Liver (tissue), 8 donors: ENCODE measurements at regions not wholly inside any gene's neighbourhood (a gene's known extent, or its start where the extent isn't known, plus 50 kb on each side); places are given as distances from the start of the nearest gene placed in this dataset.

ENCODE experiments used
- DNase-seq: peaks from one replicate; pipeline ENCODE4 v3.0.0-alpha.2; 2017; ENCODE audit warnings: low spot score
- H3K27ac ChIP-seq, 2 donors: one replicate each; pipeline ENCODE4 v1.7.0; 2013; ENCODE audit warnings: inconsistent platforms in 2 of 2, low read length in 2 of 2, control low read depth in 1 of 2, low read depth in 1 of 2, mild to moderate bottlenecking in 1 of 2
- H3K27me3 ChIP-seq, 4 donors: one replicate each; pipeline versions ENCODE4 v1.6.1 to v1.7.0; 2013; ENCODE audit warnings: low read length in 3 of 4, inconsistent platforms in 1 of 4, mild to moderate bottlenecking in 1 of 4, moderate library complexity in 1 of 4; ENCODE audit not compliant: control insufficient read depth in 4 of 4, insufficient read depth in 4 of 4
- H3K36me3 ChIP-seq, 4 donors: one replicate each; pipeline versions ENCODE4 v1.6.1 to v1.7.0; 2013; ENCODE audit warnings: low read length in 3 of 4, mild to moderate bottlenecking in 3 of 4, low read depth in 1 of 4, moderate library complexity in 1 of 4; ENCODE audit not compliant: control insufficient read depth in 4 of 4, insufficient read depth in 3 of 4
- H3K4me1 ChIP-seq, 4 donors: one replicate each; pipeline versions ENCODE4 v1.6.1 to v1.7.0; 2013; ENCODE audit warnings: low read length in 3 of 4, mild to moderate bottlenecking in 3 of 4, moderate library complexity in 1 of 4; ENCODE audit not compliant: control insufficient read depth in 4 of 4, insufficient read depth in 4 of 4
- H3K4me3 ChIP-seq, 3 donors: one replicate each; pipeline versions ENCODE4 v1.6.1 to v1.7.0; 2013; ENCODE audit warnings: low read length in 3 of 3, control low read depth in 1 of 3, low read depth in 1 of 3, mild to moderate bottlenecking in 1 of 3
- H3K9ac ChIP-seq, 2 donors: one replicate each; pipeline ENCODE4 v1.7.0; 2013; ENCODE audit warnings: low read length in 2 of 2, mild to moderate bottlenecking in 2 of 2, moderate library complexity in 2 of 2, control low read depth in 1 of 2, low read depth in 1 of 2
- H3K9me3 ChIP-seq, 4 donors: one replicate each; pipeline versions ENCODE4 v1.6.1 to v1.7.0; 2013; ENCODE audit warnings: low read length in 3 of 4; ENCODE audit not compliant: control insufficient read depth in 4 of 4
- ATF3 ChIP-seq: IDR thresholded peaks from 2 replicates; pipeline ENCODE4 v1.6.1; 2016; ENCODE audit warnings: antibody characterized with exemption
- CTCF ChIP-seq: fragments of 150-350 bp; IDR thresholded peaks from 2 replicates; pipeline ENCODE4 v1.5.1; 2017; ENCODE audit warnings: improper control_type of control experiment, low read depth, low read length; ENCODE audit not compliant: missing input control
- EGR1 ChIP-seq, 2 donors: IDR thresholded peaks; 2 replicates each; pipeline ENCODE4 v1.6.1; 2016 to 2018; ENCODE audit warnings: antibody characterized with exemption in 2 of 2, low read depth in 2 of 2
- FOXA1 ChIP-seq: IDR thresholded peaks from 2 replicates; pipeline ENCODE4 v1.6.1; 2016; ENCODE audit warnings: antibody characterized with exemption
- FOXA2 ChIP-seq: IDR thresholded peaks from 2 replicates; pipeline ENCODE4 v1.6.1; 2016; ENCODE audit warnings: antibody characterized with exemption
- GABPA ChIP-seq, 2 donors: IDR thresholded peaks in 1 of 2; conservative IDR thresholded peaks in 1 of 2; 2 replicates each; pipeline ENCODE4 v1.6.1; 2016; ENCODE audit warnings: antibody characterized with exemption in 2 of 2, mild to moderate bottlenecking in 1 of 2, moderate library complexity in 1 of 2
- HNF4A ChIP-seq, 2 donors: conservative IDR thresholded peaks; 2 replicates each; pipeline ENCODE4 v1.6.1; 2016; ENCODE audit warnings: antibody characterized with exemption in 2 of 2, mild to moderate bottlenecking in 2 of 2
- HNF4G ChIP-seq: IDR thresholded peaks from 2 replicates; pipeline ENCODE4 v1.6.1; 2016; ENCODE audit warnings: antibody characterized with exemption
- JUND ChIP-seq, 2 donors: IDR thresholded peaks; 2 replicates each; pipeline ENCODE4 v1.6.1; 2016; ENCODE audit warnings: antibody characterized with exemption in 2 of 2
- MAX ChIP-seq: IDR thresholded peaks from 2 replicates; pipeline ENCODE4 v1.6.1; 2016; ENCODE audit warnings: antibody characterized with exemption
- NR2F2 ChIP-seq: IDR thresholded peaks from 2 replicates; pipeline ENCODE4 v1.6.1; 2016; ENCODE audit warnings: antibody characterized with exemption
- REST ChIP-seq: IDR thresholded peaks from 2 replicates; pipeline ENCODE4 v1.6.1; 2016; ENCODE audit warnings: antibody characterized with exemption, mild to moderate bottlenecking
- RXRA ChIP-seq, 2 donors: IDR thresholded peaks; 2 replicates each; pipeline ENCODE4 v1.6.1; 2017 to 2018; ENCODE audit warnings: antibody characterized with exemption in 2 of 2, mild to moderate bottlenecking in 1 of 2
- SP1 ChIP-seq: IDR thresholded peaks from 2 replicates; pipeline ENCODE4 v1.6.1; 2018; ENCODE audit warnings: antibody characterized with exemption, mild to moderate bottlenecking
- TAF1 ChIP-seq: conservative IDR thresholded peaks from 2 replicates; pipeline ENCODE4 v1.6.1; 2016; ENCODE audit warnings: antibody characterized with exemption, mild to moderate bottlenecking
- YY1 ChIP-seq: IDR thresholded peaks from 2 replicates; pipeline ENCODE4 v1.6.1; 2016; ENCODE audit warnings: antibody characterized with exemption, mild to moderate bottlenecking
- ZBTB33 ChIP-seq: IDR thresholded peaks from 2 replicates; pipeline ENCODE4 v1.6.1; 2016; ENCODE audit warnings: antibody characterized with exemption
- WGBS: extraction: QIAGEN DNeasy Blood & Tissue Kit; methylation state at CpG from one replicate; pipeline ENCODE4 v1.1.7; 2013; 5-methylcytosine and 5-hydroxymethylcytosine counted together
- donor health status: healthy.
- donor health status: healthy.
- donor health status: healthy.
- donor health status: healthy.
- donor health status: healthy.

- TF ChIP-seq FOXA1 (no peak), HNF4G (no peak), RXRA (IDR thresholded peaks at IDR 0.05) (no peak), JUND (IDR thresholded peaks at IDR 0.05) (no peak), REST (no peak), HNF4A (conservative IDR thresholded peaks at IDR 0.05) (no peak), MAX (no peak), CTCF (no peak), YY1 (no peak), EGR1 (IDR thresholded peaks at IDR 0.05; ENCODE audit: low read depth in 2 of 2) (no peak), SP1 (no peak), FOXA2 (no peak), ATF3 (no peak), TAF1 (no peak), ZBTB33 (no peak), NR2F2 (no peak)
- Histone ChIP-seq H3K27me3 (peaks cover 0 to 5% (median 0%) of the 10 kb centered on the region in 4 donors), H3K9ac (no peak overlapping the region), H3K4me1 (no peaks in the 10 kb centered on the region), H3K4me3 (no peak overlapping the region), H3K36me3 (no peaks in the 10 kb centered on the region), H3K9me3 (no peaks in the 10 kb centered on the region), H3K27ac (no peak overlapping the region)
- 93% methylated on average over 3 of the region's 3 CpGs for WGBS
- no peak for DNase-seq
Observed at GRCh38 chr15:77798847-77799246, 166.1 kb upstream of the LINGO1 start.

- DNase-seq = no peak
- no peak overlapping the region for H3K9ac ChIP-seq
- WGBS = 74% methylated on average over 13 of the region's 13 CpGs
- no peaks in the 10 kb centered on the region for H3K9me3 ChIP-seq
- no peak overlapping the region for H3K4me3 ChIP-seq
- no peaks in the 10 kb centered on the region for H3K4me1 ChIP-seq
- H3K27me3 ChIP-seq = peaks cover 0 to 5% (median 0%) of the 10 kb centered on the region in 4 donors
- no peak overlapping the region for H3K27ac ChIP-seq
- no peaks in the 10 kb centered on the region for H3K36me3 ChIP-seq
- TF ChIP-seq SP1 (no peak), TAF1 (no peak), FOXA2 (no peak), EGR1 (IDR thresholded peaks at IDR 0.05; ENCODE audit: low read depth in 2 of 2) (no peak), GABPA (IDR thresholded peaks at IDR 0.05 in 1 of 2, conservative IDR thresholded peaks at IDR 0.05 in 1 of 2) (no peak), ATF3 (no peak), REST (no peak), RXRA (IDR thresholded peaks at IDR 0.05) (no peak), CTCF (no peak), NR2F2 (no peak), HNF4A (conservative IDR thresholded peaks at IDR 0.05) (no peak)
Observed at GRCh38 chr15:77798151-77798835, 165.6 kb upstream of the LINGO1 start.
